ENCODE measurements at regions not wholly inside any gene's neighbourhood (a gene's known extent, or its start where the extent isn't known, plus 50 kb on each side); places are given as distances from the start of the nearest gene placed in this dataset.

DNA sequence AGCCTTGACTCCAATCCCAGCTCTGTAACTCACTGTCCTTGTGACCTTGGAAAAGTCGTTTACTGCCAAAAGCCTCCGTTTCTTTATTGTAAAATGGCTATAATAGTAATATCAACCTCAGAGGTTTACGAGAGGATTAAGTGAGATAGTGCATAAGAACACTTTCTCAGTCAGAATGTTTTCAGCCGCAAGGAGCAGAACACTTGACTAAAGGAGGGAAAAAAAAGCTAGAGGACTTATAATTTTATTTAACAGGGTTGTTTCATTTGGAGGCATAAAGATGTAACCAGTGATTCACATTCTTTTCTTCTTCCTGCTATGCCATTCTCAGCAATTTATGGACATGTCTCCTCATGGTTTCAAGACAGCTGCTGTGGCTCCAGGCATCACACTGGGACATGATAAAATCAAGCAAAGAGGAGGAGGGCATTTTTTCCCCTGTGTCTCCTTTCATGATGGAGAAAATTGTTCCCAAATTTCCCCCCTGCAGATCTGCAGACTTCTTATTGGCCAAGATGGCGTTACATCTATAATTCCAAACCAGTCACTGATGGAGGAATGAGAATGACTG lies 143.0 kb upstream of the PTPN1 start:
- H3K4me3 ChIP-seq (ENCODE audit: low read depth, low read length, poor library complexity, severe bottlenecking) = no peak overlapping the region
- peaks cover 21% of the 10 kb centered on the region; the same call in 1 of the 2 replicates for H3K27me3 ChIP-seq (ENCODE audit: insufficient read depth, low read length)
- H4K20me1 ChIP-seq (ENCODE audit: insufficient read depth, low read length) = no peaks in the 10 kb centered on the region
- no peak overlapping the region for H2AFZ ChIP-seq (ENCODE audit: low read length)
- no peak overlapping the region for H3K9ac ChIP-seq (ENCODE audit: low read length)
- no peaks in the 10 kb centered on the region for H3K9me2 ChIP-seq (ENCODE audit: low read depth, low read length)
- H3F3A ChIP-seq (ENCODE audit: insufficient read depth, low read length) = no peaks in the 10 kb centered on the region
- no peaks in the 10 kb centered on the region for H3K79me2 ChIP-seq (ENCODE audit: insufficient read depth, low read length)
- H3K27ac ChIP-seq (ENCODE audit: low read depth, low read length, poor library complexity, severe bottlenecking) = no peak overlapping the region
- no peak for TF ChIP-seq EZH2 (IDR thresholded peaks at IDR 0.05; ENCODE audit: borderline replicate concordance, low read length)
- TF ChIP-seq, protein P1, sequence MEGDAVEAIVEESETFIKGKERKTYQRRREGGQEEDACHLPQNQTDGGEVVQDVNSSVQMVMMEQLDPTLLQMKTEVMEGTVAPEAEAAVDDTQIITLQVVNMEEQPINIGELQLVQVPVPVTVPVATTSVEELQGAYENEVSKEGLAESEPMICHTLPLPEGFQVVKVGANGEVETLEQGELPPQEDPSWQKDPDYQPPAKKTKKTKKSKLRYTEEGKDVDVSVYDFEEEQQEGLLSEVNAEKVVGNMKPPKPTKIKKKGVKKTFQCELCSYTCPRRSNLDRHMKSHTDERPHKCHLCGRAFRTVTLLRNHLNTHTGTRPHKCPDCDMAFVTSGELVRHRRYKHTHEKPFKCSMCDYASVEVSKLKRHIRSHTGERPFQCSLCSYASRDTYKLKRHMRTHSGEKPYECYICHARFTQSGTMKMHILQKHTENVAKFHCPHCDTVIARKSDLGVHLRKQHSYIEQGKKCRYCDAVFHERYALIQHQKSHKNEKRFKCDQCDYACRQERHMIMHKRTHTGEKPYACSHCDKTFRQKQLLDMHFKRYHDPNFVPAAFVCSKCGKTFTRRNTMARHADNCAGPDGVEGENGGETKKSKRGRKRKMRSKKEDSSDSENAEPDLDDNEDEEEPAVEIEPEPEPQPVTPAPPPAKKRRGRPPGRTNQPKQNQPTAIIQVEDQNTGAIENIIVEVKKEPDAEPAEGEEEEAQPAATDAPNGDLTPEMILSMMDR (IDR thresholded peaks at IDR 0.05; ENCODE audit: low read length) = no peak
- no peaks in the 10 kb centered on the region for H3K9me3 ChIP-seq (ENCODE audit: low read length)
- H3K4me1 ChIP-seq (ENCODE audit: insufficient read depth, low read length, severe bottlenecking) = no peaks in the 10 kb centered on the region
- no peaks in the 10 kb centered on the region for H3K36me3 ChIP-seq (ENCODE audit: insufficient read depth, low read length)
- H3K4me2 ChIP-seq (ENCODE audit: low read length) = no peak overlapping the region

DNA sequence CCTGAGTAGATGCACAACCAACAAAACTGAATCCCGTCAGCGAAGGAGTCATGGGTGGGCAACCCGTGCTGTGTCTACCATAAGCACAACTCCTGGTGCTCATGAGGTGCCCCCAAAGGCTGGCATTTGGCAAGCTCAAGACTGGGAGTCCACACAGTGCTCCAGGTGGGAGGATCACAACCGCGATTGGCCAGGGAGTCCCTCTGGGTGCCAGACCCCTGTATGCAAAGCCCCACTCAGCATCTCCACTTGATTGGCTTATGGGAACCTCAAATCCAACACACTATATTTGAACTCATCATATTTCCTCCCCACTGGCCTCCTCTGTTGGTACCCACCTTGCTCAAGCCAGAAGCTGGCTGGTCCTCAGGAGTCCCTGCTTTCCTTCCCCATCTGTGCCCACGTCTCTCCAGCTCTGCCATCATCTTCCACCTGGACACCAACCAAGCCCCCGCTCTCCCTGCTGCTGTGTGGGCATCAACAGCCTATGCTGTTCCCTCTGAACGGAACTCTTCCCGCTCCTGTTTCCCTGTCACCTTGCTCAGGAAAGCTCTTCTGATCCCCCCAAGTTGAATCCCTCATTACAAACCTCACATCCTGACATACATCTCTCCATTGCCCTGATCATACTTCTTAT lies 142.3 kb upstream of the PTPN1 start:
- Histone ChIP-seq H3K9ac (ENCODE audit: low read length) (no peak overlapping the region), H2AFZ (ENCODE audit: low read length) (no peak overlapping the region), H3F3A (ENCODE audit: insufficient read depth, low read length) (no peaks in the 10 kb centered on the region), H3K27me3 (ENCODE audit: insufficient read depth, low read length) (peaks cover 21% of the 10 kb centered on the region; the same call in 1 of the 2 replicates), H4K20me1 (ENCODE audit: insufficient read depth, low read length) (no peaks in the 10 kb centered on the region), H3K4me3 (ENCODE audit: low read depth, low read length, poor library complexity, severe bottlenecking) (no peak overlapping the region), H3K36me3 (ENCODE audit: insufficient read depth, low read length) (no peaks in the 10 kb centered on the region), H3K4me1 (ENCODE audit: insufficient read depth, low read length, severe bottlenecking) (no peaks in the 10 kb centered on the region), H3K79me2 (ENCODE audit: insufficient read depth, low read length) (no peaks in the 10 kb centered on the region), H3K9me2 (ENCODE audit: low read depth, low read length) (no peaks in the 10 kb centered on the region), H3K9me3 (ENCODE audit: low read length) (no peaks in the 10 kb centered on the region), H3K27ac (ENCODE audit: low read depth, low read length, poor library complexity, severe bottlenecking) (no peak overlapping the region), H3K4me2 (ENCODE audit: low read length) (no peak overlapping the region)
- TF ChIP-seq, protein P1 (IDR thresholded peaks at IDR 0.05; ENCODE audit: low read length) = no peak
- no peak for TF ChIP-seq EZH2 (IDR thresholded peaks at IDR 0.05; ENCODE audit: borderline replicate concordance, low read length)

DNA sequence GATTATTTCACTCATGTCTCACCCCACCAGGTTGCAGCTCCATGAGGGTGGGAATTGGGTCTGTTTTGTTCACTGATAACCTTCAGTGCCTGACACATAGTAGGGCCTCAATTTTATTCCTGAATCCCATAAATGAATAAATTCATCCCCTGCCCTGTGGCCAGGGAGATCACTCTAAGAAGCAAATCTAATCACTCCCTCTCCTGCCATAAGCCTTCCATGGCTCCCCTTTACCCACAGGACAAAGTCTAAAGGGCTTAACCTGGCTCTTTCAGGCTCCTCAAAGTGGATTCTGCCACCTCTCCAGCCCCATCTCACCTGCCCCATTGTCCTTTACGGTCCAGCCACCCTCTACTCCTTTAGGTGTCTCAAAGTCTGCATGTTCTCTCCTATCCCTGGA lies 141.8 kb upstream of the PTPN1 start:
- Histone ChIP-seq H3K9me3 (ENCODE audit: low read length) (no peaks in the 10 kb centered on the region), H3K36me3 (ENCODE audit: insufficient read depth, low read length) (no peaks in the 10 kb centered on the region), H3F3A (ENCODE audit: insufficient read depth, low read length) (no peaks in the 10 kb centered on the region), H3K9ac (ENCODE audit: low read length) (no peak overlapping the region), H3K79me2 (ENCODE audit: insufficient read depth, low read length) (no peaks in the 10 kb centered on the region), H3K27me3 (ENCODE audit: insufficient read depth, low read length) (peaks cover 21% of the 10 kb centered on the region; the same call in 1 of the 2 replicates), H3K4me2 (ENCODE audit: low read length) (no peak overlapping the region), H3K27ac (ENCODE audit: low read depth, low read length, poor library complexity, severe bottlenecking) (no peak overlapping the region), H3K9me2 (ENCODE audit: low read depth, low read length) (no peaks in the 10 kb centered on the region), H3K4me1 (ENCODE audit: insufficient read depth, low read length, severe bottlenecking) (no peaks in the 10 kb centered on the region), H4K20me1 (ENCODE audit: insufficient read depth, low read length) (no peaks in the 10 kb centered on the region), H2AFZ (ENCODE audit: low read length) (no peak overlapping the region), H3K4me3 (ENCODE audit: low read depth, low read length, poor library complexity, severe bottlenecking) (no peak overlapping the region)
- TF ChIP-seq, protein P1 (IDR thresholded peaks at IDR 0.05; ENCODE audit: low read length) = no peak
- no peak for TF ChIP-seq EZH2 (IDR thresholded peaks at IDR 0.05; ENCODE audit: borderline replicate concordance, low read length)
